GM23338 (cell line): ENCODE measurements at regions not wholly inside any gene's neighbourhood (a gene's known extent, or its start where the extent isn't known, plus 50 kb on each side); places are given as distances from the start of the nearest gene placed in this dataset.

Source experiments
- CREB1 ChIP-seq: fragments of 250-450 bp; sonication (Bioruptor Pico); IDR thresholded peaks from 2 replicates; pipeline ENCODE4 v1.5.0; 2020; ENCODE audit warnings: low read depth, mild to moderate bottlenecking, moderate library complexity
- CTCF ChIP-seq, 2 experiments: fragments of 200-600 bp in 1 of 2; sonication (generic) in 1 of 2; conservative IDR thresholded peaks; 2 replicates each; pipeline versions ENCODE4 v1.5.1 to v1.6.1; 2016 to 2017; ENCODE audit warnings: antibody characterized with exemption in 2 of 2, low read depth in 2 of 2, mild to moderate bottlenecking in 2 of 2, moderate library complexity in 1 of 2
- EZH2 ChIP-seq: fragments of 200-600 bp; sonication (generic); IDR thresholded peaks from one replicate; pipeline ENCODE4 v1.8.0; 2017; ENCODE audit warnings: antibody characterized with exemption, mild to moderate bottlenecking, low read depth; ENCODE audit not compliant: unreplicated experiment
- EZH2phosphoT487 ChIP-seq: fragments of 200-600 bp; sonication (generic); IDR thresholded peaks from one replicate; pipeline ENCODE4 v1.8.1; 2018; ENCODE audit warnings: antibody characterized with exemption; ENCODE audit not compliant: unreplicated experiment
- JUNB ChIP-seq: IDR thresholded peaks from one replicate; pipeline ENCODE4 v1.6.1; 2016; ENCODE audit warnings: antibody characterized with exemption; ENCODE audit not compliant: unreplicated experiment
- NANOG ChIP-seq: IDR thresholded peaks from 2 replicates; pipeline ENCODE4 v1.6.1; 2016; ENCODE audit warnings: antibody characterized with exemption, borderline replicate concordance
- POLR2AphosphoS5 ChIP-seq: IDR thresholded peaks from 2 replicates; pipeline ENCODE4 v1.6.1; 2016; ENCODE audit warnings: antibody characterized with exemption, low read depth
- ZNF331 ChIP-seq: fragments of 250-450 bp; sonication (Bioruptor Pico); IDR thresholded peaks from 2 replicates; pipeline ENCODE4 v1.5.0; 2020; ENCODE audit warnings: low read depth, mild to moderate bottlenecking, moderate library complexity
- TF ChIP-seq, protein P1 (sequence below): IDR thresholded peaks from 2 replicates; pipeline ENCODE4 v1.6.1; 2016; ENCODE audit warnings: antibody characterized with exemption
- TF ChIP-seq, protein P2 (sequence below): IDR thresholded peaks from one replicate; pipeline ENCODE4 v1.6.1; 2018; ENCODE audit warnings: antibody characterized with exemption; ENCODE audit not compliant: unreplicated experiment

DNA sequence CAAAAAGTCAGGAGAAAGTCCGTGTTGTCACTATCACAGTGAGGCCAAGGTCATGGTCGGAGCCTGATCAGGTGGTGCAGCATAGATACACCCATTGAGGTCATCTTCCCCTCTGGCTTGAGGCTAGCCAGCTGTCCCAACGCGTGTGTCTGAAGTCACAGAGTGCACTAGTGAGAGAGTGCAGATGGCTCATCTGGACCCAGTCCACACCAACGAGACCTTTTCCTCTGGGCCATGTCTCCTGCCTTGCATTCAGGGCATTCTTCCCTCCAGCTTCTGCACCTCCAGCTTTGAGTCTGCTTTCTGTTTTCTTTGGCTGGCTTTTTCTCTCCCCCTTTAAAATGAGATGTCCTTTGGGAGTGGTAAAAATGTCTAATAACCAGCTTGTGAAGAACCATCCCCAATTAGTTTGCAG, 146.9 kb downstream of the TDRD15 start:
- TF ChIP-seq EZH2: no peak
- no peak for TF ChIP-seq CTCF (conservative IDR thresholded peaks at IDR 0.05; ENCODE audit: low read depth in 2 of 2)
- no peak for TF ChIP-seq EZH2phosphoT487
- TF ChIP-seq CREB1 (CRISPR knock-in tag): no peak
- no peak for TF ChIP-seq POLR2AphosphoS5
- TF ChIP-seq, protein P1, sequence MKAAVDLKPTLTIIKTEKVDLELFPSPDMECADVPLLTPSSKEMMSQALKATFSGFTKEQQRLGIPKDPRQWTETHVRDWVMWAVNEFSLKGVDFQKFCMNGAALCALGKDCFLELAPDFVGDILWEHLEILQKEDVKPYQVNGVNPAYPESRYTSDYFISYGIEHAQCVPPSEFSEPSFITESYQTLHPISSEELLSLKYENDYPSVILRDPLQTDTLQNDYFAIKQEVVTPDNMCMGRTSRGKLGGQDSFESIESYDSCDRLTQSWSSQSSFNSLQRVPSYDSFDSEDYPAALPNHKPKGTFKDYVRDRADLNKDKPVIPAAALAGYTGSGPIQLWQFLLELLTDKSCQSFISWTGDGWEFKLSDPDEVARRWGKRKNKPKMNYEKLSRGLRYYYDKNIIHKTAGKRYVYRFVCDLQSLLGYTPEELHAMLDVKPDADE: no peak
- TF ChIP-seq NANOG: no peak
- TF ChIP-seq, protein P2, sequence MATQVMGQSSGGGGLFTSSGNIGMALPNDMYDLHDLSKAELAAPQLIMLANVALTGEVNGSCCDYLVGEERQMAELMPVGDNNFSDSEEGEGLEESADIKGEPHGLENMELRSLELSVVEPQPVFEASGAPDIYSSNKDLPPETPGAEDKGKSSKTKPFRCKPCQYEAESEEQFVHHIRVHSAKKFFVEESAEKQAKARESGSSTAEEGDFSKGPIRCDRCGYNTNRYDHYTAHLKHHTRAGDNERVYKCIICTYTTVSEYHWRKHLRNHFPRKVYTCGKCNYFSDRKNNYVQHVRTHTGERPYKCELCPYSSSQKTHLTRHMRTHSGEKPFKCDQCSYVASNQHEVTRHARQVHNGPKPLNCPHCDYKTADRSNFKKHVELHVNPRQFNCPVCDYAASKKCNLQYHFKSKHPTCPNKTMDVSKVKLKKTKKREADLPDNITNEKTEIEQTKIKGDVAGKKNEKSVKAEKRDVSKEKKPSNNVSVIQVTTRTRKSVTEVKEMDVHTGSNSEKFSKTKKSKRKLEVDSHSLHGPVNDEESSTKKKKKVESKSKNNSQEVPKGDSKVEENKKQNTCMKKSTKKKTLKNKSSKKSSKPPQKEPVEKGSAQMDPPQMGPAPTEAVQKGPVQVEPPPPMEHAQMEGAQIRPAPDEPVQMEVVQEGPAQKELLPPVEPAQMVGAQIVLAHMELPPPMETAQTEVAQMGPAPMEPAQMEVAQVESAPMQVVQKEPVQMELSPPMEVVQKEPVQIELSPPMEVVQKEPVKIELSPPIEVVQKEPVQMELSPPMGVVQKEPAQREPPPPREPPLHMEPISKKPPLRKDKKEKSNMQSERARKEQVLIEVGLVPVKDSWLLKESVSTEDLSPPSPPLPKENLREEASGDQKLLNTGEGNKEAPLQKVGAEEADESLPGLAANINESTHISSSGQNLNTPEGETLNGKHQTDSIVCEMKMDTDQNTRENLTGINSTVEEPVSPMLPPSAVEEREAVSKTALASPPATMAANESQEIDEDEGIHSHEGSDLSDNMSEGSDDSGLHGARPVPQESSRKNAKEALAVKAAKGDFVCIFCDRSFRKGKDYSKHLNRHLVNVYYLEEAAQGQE: no peak
- TF ChIP-seq JUNB: no peak
- TF ChIP-seq ZNF331: no peak
